NCI-H345 treated with DMSO at 0.1 percent for 48 hours (cell line): ENCODE measurements at regions not wholly inside any gene's neighbourhood (a gene's known extent, or its start where the extent isn't known, plus 50 kb on each side); places are given as distances from the start of the nearest gene placed in this dataset.
A peak's percentile ranks its signal among the peaks of the same experiment; 100 is the strongest.

Experiments
- DNase-seq: peaks from one replicate; lab custom pipeline; 2025; ENCODE audit not compliant: unreplicated experiment; lab: John Stamatoyannopoulos, UW

- no peak for DNase-seq
Measured at GRCh38 chr2:176536439-176537133, 267.3 kb downstream of the MTX2 start.

- DNase-seq, result no peak
Measured at GRCh38 chr2:176537932-176538331, 268.7 kb downstream of the MTX2 start.

- DNase-seq, result no peak
Measured at GRCh38 chr2:176540995-176541394, 271.8 kb downstream of the MTX2 start.

GRCh38 chr2:176542476-176542875 is 273.2 kb downstream of the MTX2 start:
- no peak for DNase-seq

GRCh38 chr2:176544557-176544956 is 275.3 kb downstream of the MTX2 start:
- DNase-seq, result no peak

- DNase-seq, result no peak
Measured at GRCh38 chr2:176544991-176545956, 276.0 kb downstream of the MTX2 start.

GRCh38 chr2:176546550-176546949 is 277.3 kb downstream of the MTX2 start:
- no peak for DNase-seq

- no peak for DNase-seq
Measured at GRCh38 chr2:176552501-176553135, 283.4 kb downstream of the MTX2 start.

- DNase-seq, result peak; percentile 80
Measured at GRCh38 chr2:176553685-176554100, 284.5 kb downstream of the MTX2 start.

- DNase-seq, result peak; percentile 84
Measured at GRCh38 chr2:176554101-176555048, 285.1 kb downstream of the MTX2 start.

GRCh38 chr2:176555112-176555511 is 285.9 kb downstream of the MTX2 start:
- DNase-seq, result no peak

GRCh38 chr2:176555781-176556180 is 286.5 kb downstream of the MTX2 start:
- DNase-seq, result no peak

- no peak for DNase-seq
Measured at GRCh38 chr2:176556373-176556772, 287.1 kb downstream of the MTX2 start.

- no peak for DNase-seq
Measured at GRCh38 chr2:176557821-176558220, 288.6 kb downstream of the MTX2 start.

- DNase-seq, result no peak
Measured at GRCh38 chr2:176558574-176559140, 289.4 kb downstream of the MTX2 start.

- no peak for DNase-seq
Measured at GRCh38 chr2:176560296-176560695, 291.1 kb downstream of the MTX2 start.

GRCh38 chr2:176561706-176562105 is 292.5 kb downstream of the MTX2 start:
- DNase-seq, result no peak

GRCh38 chr2:176562359-176563078 is 293.3 kb downstream of the MTX2 start:
- DNase-seq, result no peak

- DNase-seq, result peak; percentile 26
Measured at GRCh38 chr2:176565641-176566323, 296.5 kb downstream of the MTX2 start.
